Caco-2 (cell line): ENCODE measurements at regions not wholly inside any gene's neighbourhood (a gene's known extent, or its start where the extent isn't known, plus 50 kb on each side); places are given as distances from the start of the nearest gene placed in this dataset.

ENCODE experiments used
- BruUV-seq: library from RNA; stranded (reverse); fragments of 400-500 nt; replicated peaks from 2 replicates; lab custom pipeline; 2021; lab: Mats Ljungman, UMichigan
- CTCF ChIA-PET: fragments of 300-600 bp; sonication (Branson Sonifier 250); formaldehyde crosslinking; loops from one replicate; lab custom pipeline; 2022; ENCODE audit warnings: antibody characterized with exemption; lab: Charles Lee
- POLR2A ChIA-PET: fragments of 300-600 bp; sonication (Branson Sonifier 250); formaldehyde crosslinking; loops from one replicate; lab custom pipeline; 2022; ENCODE audit warnings: antibody characterized with exemption; lab: Charles Lee
- DNase-seq, 2 experiments: peaks; one replicate each; pipeline versions ENCODE4 v3.0.0 to v3.0.0-alpha.2; 2020 to 2022
- H3K27me3 ChIP-seq: replicated peaks from 2 replicates; pipeline ENCODE4 v1.6.0; 2011; ENCODE audit warnings: low read length; ENCODE audit not compliant: control insufficient read depth, insufficient read depth
- H3K36me3 ChIP-seq: 2 replicates; pipeline ENCODE4 v1.5.1; 2011; ENCODE audit warnings: low read length; ENCODE audit not compliant: control insufficient read depth, insufficient read depth
- H3K4me1 ChIP-seq: fragments of 250-450 bp; sonication (Bioruptor Pico); 2 replicates; pipeline ENCODE4 v1.5.1; 2020; ENCODE audit warnings: mild to moderate bottlenecking
- H3K4me3 ChIP-seq: 2 replicates; pipeline ENCODE4 v1.5.1; 2011; ENCODE audit warnings: low read depth, mild to moderate bottlenecking, control low read depth, low read length
- H3K9me3 ChIP-seq: fragments of 250-450 bp; sonication (Bioruptor Pico); 2 replicates; pipeline ENCODE4 v1.5.1; 2020; ENCODE audit warnings: mild to moderate bottlenecking, moderate library complexity
- H3K27ac Mint-ChIP-seq: one replicate; pipeline ENCODE4 v1.8.0; 2022; ENCODE audit warnings: mixed read lengths; ENCODE audit not compliant: unreplicated experiment
- H3K27me3 Mint-ChIP-seq: one replicate; pipeline ENCODE4 v1.8.0; 2022; ENCODE audit warnings: mixed read lengths; ENCODE audit not compliant: insufficient read depth, unreplicated experiment
- H3K36me3 Mint-ChIP-seq: one replicate; pipeline ENCODE4 v1.8.0; 2022; ENCODE audit warnings: mild to moderate bottlenecking, mixed read lengths; ENCODE audit not compliant: insufficient read depth, unreplicated experiment
- H3K4me1 Mint-ChIP-seq: one replicate; pipeline ENCODE4 v1.8.0; 2022; ENCODE audit warnings: low read depth, mixed read lengths; ENCODE audit not compliant: unreplicated experiment
- H3K4me3 Mint-ChIP-seq: one replicate; pipeline ENCODE4 v1.8.0; 2022; ENCODE audit warnings: mild to moderate bottlenecking, moderate library complexity, mixed read lengths; ENCODE audit not compliant: unreplicated experiment
- H3K9me3 Mint-ChIP-seq: one replicate; pipeline ENCODE4 v1.8.0; 2022; ENCODE audit warnings: mixed read lengths; ENCODE audit not compliant: unreplicated experiment
- intact Hi-C: fragments of 100-400 bp; cut with micrococcal nuclease; formaldehyde crosslinking; loops from one replicate; pipeline ENCODE4 v1.10.0; 2022; ENCODE audit not compliant: unreplicated experiment
- TF ChIP-seq, protein P1 (sequence below), 2 experiments: fragments of 200-600 bp in 1 of 2; IDR thresholded peaks; 1 replicate in 1 of 2; 2 replicates in 1 of 2; pipeline versions ENCODE4 v1.5.1 to v1.8.0; 2011 to 2022; ENCODE audit warnings: antibody characterized with exemption in 1 of 2, control low read depth in 1 of 2, inconsistent platforms in 1 of 2, low read depth in 1 of 2, low read length in 1 of 2, mild to moderate bottlenecking in 1 of 2, moderate library complexity in 1 of 2; ENCODE audit not compliant: insufficient read depth in 1 of 2, severe bottlenecking in 1 of 2, unreplicated experiment in 1 of 2

DNA sequence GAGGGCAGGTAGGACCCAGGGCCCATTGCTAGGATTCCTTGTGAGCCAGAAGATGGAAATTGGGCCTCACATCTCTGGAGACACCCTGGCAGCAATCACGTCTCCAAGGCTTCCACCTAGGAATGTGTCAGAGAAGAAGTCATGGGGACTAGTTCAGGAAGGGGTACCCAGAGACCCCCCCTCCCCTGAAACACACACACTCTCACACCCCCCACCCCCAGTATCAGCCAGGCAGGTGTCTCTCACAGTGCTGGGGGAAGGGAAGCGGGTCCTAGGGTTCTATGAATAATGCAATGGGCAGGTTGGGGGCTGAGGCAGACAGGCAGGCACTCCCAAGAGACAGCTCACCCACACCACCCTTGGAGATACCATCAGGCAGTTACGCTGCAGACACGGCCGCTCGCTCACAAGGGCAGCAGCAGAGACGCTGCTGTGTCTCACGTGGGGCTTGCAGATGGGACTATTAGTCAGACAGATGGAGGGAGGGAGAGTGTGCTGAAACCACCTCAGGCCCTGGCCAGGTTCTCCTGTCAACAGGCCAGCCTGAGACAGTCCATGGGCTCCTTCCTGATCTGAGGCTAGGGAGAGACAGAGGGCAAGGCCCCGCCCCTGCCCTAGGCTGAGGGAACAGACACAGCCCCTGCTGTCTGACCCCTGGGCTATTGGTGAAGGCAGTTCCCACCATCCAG, 134.6 kb downstream of the CYP26B1 start:
- Mint-ChIP-seq H3K4me1 (peaks cover 7% of the 10 kb centered on the region), H3K36me3 (no peaks in the 10 kb centered on the region), H3K9me3 (no peaks in the 10 kb centered on the region), H3K4me3 (no peak overlapping the region), H3K27ac (no peak overlapping the region), H3K27me3 (no peaks in the 10 kb centered on the region)
- TF ChIP-seq, protein P1, sequence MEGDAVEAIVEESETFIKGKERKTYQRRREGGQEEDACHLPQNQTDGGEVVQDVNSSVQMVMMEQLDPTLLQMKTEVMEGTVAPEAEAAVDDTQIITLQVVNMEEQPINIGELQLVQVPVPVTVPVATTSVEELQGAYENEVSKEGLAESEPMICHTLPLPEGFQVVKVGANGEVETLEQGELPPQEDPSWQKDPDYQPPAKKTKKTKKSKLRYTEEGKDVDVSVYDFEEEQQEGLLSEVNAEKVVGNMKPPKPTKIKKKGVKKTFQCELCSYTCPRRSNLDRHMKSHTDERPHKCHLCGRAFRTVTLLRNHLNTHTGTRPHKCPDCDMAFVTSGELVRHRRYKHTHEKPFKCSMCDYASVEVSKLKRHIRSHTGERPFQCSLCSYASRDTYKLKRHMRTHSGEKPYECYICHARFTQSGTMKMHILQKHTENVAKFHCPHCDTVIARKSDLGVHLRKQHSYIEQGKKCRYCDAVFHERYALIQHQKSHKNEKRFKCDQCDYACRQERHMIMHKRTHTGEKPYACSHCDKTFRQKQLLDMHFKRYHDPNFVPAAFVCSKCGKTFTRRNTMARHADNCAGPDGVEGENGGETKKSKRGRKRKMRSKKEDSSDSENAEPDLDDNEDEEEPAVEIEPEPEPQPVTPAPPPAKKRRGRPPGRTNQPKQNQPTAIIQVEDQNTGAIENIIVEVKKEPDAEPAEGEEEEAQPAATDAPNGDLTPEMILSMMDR (IDR thresholded peaks at IDR 0.05; ENCODE audit: insufficient read depth in 1 of 2, low read depth in 1 of 2, low read length in 1 of 2, severe bottlenecking in 1 of 2, unreplicated experiment in 1 of 2): no peak
- ChIA-PET CTCF (no interaction called here), POLR2A (no interaction called here)
- Histone ChIP-seq H3K4me1 (peaks cover 13% of the 10 kb centered on the region), H3K4me3 (no peak overlapping the region), H3K27me3 (no peaks in the 10 kb centered on the region), H3K9me3 (no peaks in the 10 kb centered on the region), H3K36me3 (no peaks in the 10 kb centered on the region)
- DNase-seq: no peak
- BruUV-seq: no TSS peak
- intact Hi-C loops: no loop called here

DNA sequence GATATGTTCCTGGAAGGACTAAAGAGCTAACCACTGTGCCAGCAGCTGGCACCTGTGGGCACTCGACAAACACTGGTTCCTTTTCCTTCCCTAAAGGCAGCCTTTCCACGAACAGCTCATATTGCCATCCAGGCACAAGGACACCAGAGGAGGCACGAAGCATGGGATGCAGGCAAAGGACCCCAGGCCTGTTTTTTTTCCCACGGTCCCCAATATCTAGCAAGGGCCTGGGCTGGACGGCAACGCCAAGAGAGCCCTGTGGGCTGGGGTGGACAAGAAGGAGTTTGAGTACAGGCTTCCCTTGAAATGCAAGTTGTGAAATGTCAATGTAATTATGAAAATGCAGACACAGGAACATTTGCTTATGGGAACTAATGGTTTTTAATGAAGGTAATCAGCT, 135.9 kb downstream of the CYP26B1 start:
- H3K36me3 ChIP-seq: no peaks in the 10 kb centered on the region
- DNase-seq: no peak
- Mint-ChIP-seq H3K4me3 (no peak overlapping the region), H3K27ac (no peak overlapping the region), H3K9me3 (no peaks in the 10 kb centered on the region), H3K36me3 (no peaks in the 10 kb centered on the region), H3K4me1 (peaks cover 7% of the 10 kb centered on the region), H3K27me3 (no peaks in the 10 kb centered on the region)
- POLR2A ChIA-PET: no interaction called here
- CTCF ChIA-PET: no interaction called here
- no TSS peak for BruUV-seq
- no peak overlapping the region for H3K4me3 ChIP-seq
- H3K9me3 ChIP-seq: no peaks in the 10 kb centered on the region
- intact Hi-C loops: no loop called here
- H3K27me3 ChIP-seq: no peaks in the 10 kb centered on the region
- peaks cover 13% of the 10 kb centered on the region for H3K4me1 ChIP-seq
- TF ChIP-seq, protein P1 (IDR thresholded peaks at IDR 0.05; ENCODE audit: insufficient read depth in 1 of 2, low read depth in 1 of 2, low read length in 1 of 2, severe bottlenecking in 1 of 2, unreplicated experiment in 1 of 2): no peak

DNA sequence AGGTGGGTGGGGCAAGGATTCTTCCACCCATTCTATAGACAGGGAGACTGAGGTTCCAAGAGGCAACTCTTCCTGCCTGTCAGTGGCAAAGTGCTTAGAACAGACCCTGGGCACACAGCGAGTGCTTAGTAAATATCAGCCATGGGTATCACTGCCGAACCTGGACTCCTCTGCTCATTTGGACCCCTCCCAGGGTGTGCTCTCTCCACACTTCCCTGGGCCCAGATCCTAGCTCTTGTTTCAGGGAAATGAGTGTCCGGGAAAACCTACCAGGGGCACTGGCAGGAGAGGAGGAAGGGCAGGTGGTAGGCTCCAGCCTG, 136.3 kb downstream of the CYP26B1 start:
- Histone ChIP-seq H3K9me3 (no peaks in the 10 kb centered on the region), H3K27me3 (no peaks in the 10 kb centered on the region), H3K36me3 (no peaks in the 10 kb centered on the region), H3K4me3 (no peak overlapping the region), H3K4me1 (peaks cover 13% of the 10 kb centered on the region)
- Mint-ChIP-seq H3K36me3 (no peaks in the 10 kb centered on the region), H3K27ac (no peak overlapping the region), H3K27me3 (no peaks in the 10 kb centered on the region), H3K9me3 (no peaks in the 10 kb centered on the region), H3K4me3 (no peak overlapping the region), H3K4me1 (peaks cover 7% of the 10 kb centered on the region)
- TF ChIP-seq, protein P1 (IDR thresholded peaks at IDR 0.05; ENCODE audit: insufficient read depth in 1 of 2, low read depth in 1 of 2, low read length in 1 of 2, severe bottlenecking in 1 of 2, unreplicated experiment in 1 of 2): no peak
- intact Hi-C loops: no loop called here
- BruUV-seq: no TSS peak
- CTCF ChIA-PET: no interaction called here
- no peak for DNase-seq
- POLR2A ChIA-PET: no interaction called here
